GM18511 (cell line): ENCODE measurements at regions not wholly inside any gene's neighbourhood (a gene's known extent, or its start where the extent isn't known, plus 50 kb on each side); places are given as distances from the start of the nearest gene placed in this dataset.
"Not testable (repeated sequence)": the region's sequence is repeated elsewhere in the genome, so short reads cannot be mapped to it uniquely, and the experiment has no call there.

Experiments
- ATAC-seq: cut with Tn5 transposase; IDR thresholded peaks from one replicate; pipeline ENCODE4 v1.9.1; 2021; ENCODE audit warnings: mild to moderate bottlenecking, moderate library complexity; ENCODE audit not compliant: unreplicated experiment

GRCh38 chr12:31162896-31163560, 89.4 kb downstream of the DDX11 start:
- not testable (repeated sequence) for ATAC-seq

- ATAC-seq, result not testable (repeated sequence)
Measured at GRCh38 chr12:31174293-31174692, 100.6 kb downstream of the DDX11 start.

- not testable (repeated sequence) for ATAC-seq
Measured at GRCh38 chr12:31177514-31177913, 103.9 kb downstream of the DDX11 start.

GRCh38 chr12:31178875-31179274, 105.2 kb downstream of the DDX11 start:
- ATAC-seq, result not testable (repeated sequence)

- not testable (repeated sequence) for ATAC-seq
Measured at GRCh38 chr12:31179627-31180237, 106.1 kb downstream of the DDX11 start.

- peak; percentile 64 for ATAC-seq
Measured at GRCh38 chr12:31182571-31182970, 108.9 kb downstream of the DDX11 start.

- not testable (repeated sequence) for ATAC-seq
Measured at GRCh38 chr12:31183107-31183506, 109.4 kb downstream of the DDX11 start.

GRCh38 chr12:31183899-31184298, 110.2 kb downstream of the DDX11 start:
- not testable (repeated sequence) for ATAC-seq

- ATAC-seq, result not testable (repeated sequence)
Measured at GRCh38 chr12:31184667-31185066, 111.0 kb downstream of the DDX11 start.

GRCh38 chr12:31192689-31193088, 119.0 kb downstream of the DDX11 start:
- not testable (repeated sequence) for ATAC-seq

- ATAC-seq, result not testable (repeated sequence)
Measured at GRCh38 chr12:31195620-31196019, 122.0 kb downstream of the DDX11 start.

- not testable (repeated sequence) for ATAC-seq
Measured at GRCh38 chr12:31199476-31199875, 125.8 kb downstream of the DDX11 start.

GRCh38 chr12:31201382-31201781, 124.6 kb downstream of the SINHCAF start:
- ATAC-seq, result no peak

GRCh38 chr12:31203261-31203660, 122.7 kb downstream of the SINHCAF start:
- no peak for ATAC-seq

- ATAC-seq, result peak; percentile 95
Measured at GRCh38 chr12:31205054-31205453, 120.9 kb downstream of the SINHCAF start.

GRCh38 chr12:31206038-31206670, 119.8 kb downstream of the SINHCAF start:
- ATAC-seq, result no peak

- no peak for ATAC-seq
Measured at GRCh38 chr12:31207799-31208465, 118.0 kb downstream of the SINHCAF start.

GRCh38 chr12:31210104-31210503, 115.8 kb downstream of the SINHCAF start:
- ATAC-seq, result no peak

GRCh38 chr12:31210541-31210940, 115.4 kb downstream of the SINHCAF start:
- ATAC-seq, result no peak

GRCh38 chr12:31214626-31215517, 111.1 kb downstream of the SINHCAF start:
- no peak for ATAC-seq
